Muscle layer of duodenum (tissue), 2 donors: ENCODE measurements at regions not wholly inside any gene's neighbourhood (a gene's known extent, or its start where the extent isn't known, plus 50 kb on each side); places are given as distances from the start of the nearest gene placed in this dataset.

ENCODE experiments used
- H3K27ac ChIP-seq: one replicate; pipeline ENCODE4 v1.7.0; 2013; ENCODE audit warnings: mild to moderate bottlenecking, low read length
- H3K27me3 ChIP-seq: one replicate; pipeline ENCODE4 v1.7.0; 2013; ENCODE audit warnings: low read depth, mild to moderate bottlenecking, control low read depth, low read length
- H3K36me3 ChIP-seq, 2 donors: one replicate each; pipeline ENCODE4 v1.7.0; 2013; ENCODE audit warnings: low read length in 2 of 2, control low read depth in 1 of 2, mild to moderate bottlenecking in 1 of 2; ENCODE audit not compliant: insufficient read depth in 2 of 2, control insufficient read depth in 1 of 2
- H3K4me1 ChIP-seq, 2 donors: one replicate each; pipeline ENCODE4 v1.7.0; 2013; ENCODE audit warnings: low read length in 2 of 2, mild to moderate bottlenecking in 2 of 2, control low read depth in 1 of 2, moderate library complexity in 1 of 2; ENCODE audit not compliant: insufficient read depth in 2 of 2, control insufficient read depth in 1 of 2
- H3K4me3 ChIP-seq, 2 donors: one replicate each; pipeline ENCODE4 v1.7.0; 2013; ENCODE audit warnings: low read length in 2 of 2, low read depth in 1 of 2, mild to moderate bottlenecking in 1 of 2
- H3K9me3 ChIP-seq, 2 donors: one replicate each; pipeline ENCODE4 v1.7.0; 2013; ENCODE audit warnings: low read length in 2 of 2, control low read depth in 1 of 2, mild to moderate bottlenecking in 1 of 2; ENCODE audit not compliant: control insufficient read depth in 1 of 2
- donor health status: healthy.

GRCh38 chr4:189420572-189420971, 520.1 kb upstream of the FRG1 start:
- no peaks in the 10 kb centered on the region for H3K27me3 ChIP-seq
- H3K4me1 ChIP-seq = no peaks in the 10 kb centered on the region
- H3K4me3 ChIP-seq = no peak overlapping the region
- no peaks in the 10 kb centered on the region for H3K9me3 ChIP-seq
- no peaks in the 10 kb centered on the region for H3K36me3 ChIP-seq
- no peak overlapping the region for H3K27ac ChIP-seq

GRCh38 chr4:189436207-189436606, 504.5 kb upstream of the FRG1 start:
- H3K4me3 ChIP-seq = no peak overlapping the region
- no peaks in the 10 kb centered on the region for H3K27me3 ChIP-seq
- H3K27ac ChIP-seq = no peak overlapping the region
- H3K36me3 ChIP-seq = no peaks in the 10 kb centered on the region
- H3K9me3 ChIP-seq = peaks cover 0 to 4% of the 10 kb centered on the region in 2 donors
- no peaks in the 10 kb centered on the region for H3K4me1 ChIP-seq

DNA sequence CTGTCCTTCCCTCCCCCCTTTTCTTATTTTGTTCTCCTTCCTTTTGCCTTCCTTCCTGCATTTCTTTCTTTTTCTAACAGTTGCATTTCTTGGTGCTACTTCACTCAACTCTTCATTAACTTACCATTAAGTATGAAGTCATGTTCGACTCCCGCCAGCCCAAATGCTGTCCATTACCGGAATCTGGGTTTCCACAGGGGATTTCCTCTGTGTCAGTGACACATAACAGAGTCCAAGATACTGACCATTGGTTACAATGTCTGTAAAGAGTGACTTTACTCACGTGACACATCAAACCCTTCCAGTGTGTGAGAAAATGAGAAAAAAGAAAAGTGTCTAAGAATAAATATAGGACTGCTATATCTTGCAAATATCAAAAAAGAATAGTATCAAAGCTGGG, 500.0 kb upstream of the FRG1 start:
- H3K27ac ChIP-seq = no peak overlapping the region
- H3K4me1 ChIP-seq = no peaks in the 10 kb centered on the region
- no peaks in the 10 kb centered on the region for H3K27me3 ChIP-seq
- no peaks in the 10 kb centered on the region for H3K36me3 ChIP-seq
- H3K9me3 ChIP-seq = peaks cover 0 to 4% of the 10 kb centered on the region in 2 donors
- H3K4me3 ChIP-seq = no peak overlapping the region

DNA sequence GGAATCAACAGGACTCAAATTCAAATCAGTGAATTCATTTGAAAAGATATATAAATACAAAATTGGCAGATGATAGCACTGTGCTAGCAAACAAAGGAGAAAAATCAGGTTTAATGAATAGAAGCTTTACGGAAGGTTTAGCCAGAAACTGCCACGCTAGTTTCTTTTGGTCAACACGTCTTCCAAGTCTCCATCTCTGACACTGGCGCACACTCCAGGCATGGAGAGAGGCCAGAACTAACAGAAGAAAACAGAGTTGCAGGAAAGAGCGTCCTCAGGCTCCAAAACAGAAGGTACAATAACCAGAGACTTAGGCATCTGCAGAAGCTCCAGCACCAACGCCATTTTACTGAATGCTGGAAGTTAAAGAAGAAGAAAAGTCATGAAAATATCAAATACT, 497.3 kb upstream of the FRG1 start:
- no peak overlapping the region for H3K4me3 ChIP-seq

DNA sequence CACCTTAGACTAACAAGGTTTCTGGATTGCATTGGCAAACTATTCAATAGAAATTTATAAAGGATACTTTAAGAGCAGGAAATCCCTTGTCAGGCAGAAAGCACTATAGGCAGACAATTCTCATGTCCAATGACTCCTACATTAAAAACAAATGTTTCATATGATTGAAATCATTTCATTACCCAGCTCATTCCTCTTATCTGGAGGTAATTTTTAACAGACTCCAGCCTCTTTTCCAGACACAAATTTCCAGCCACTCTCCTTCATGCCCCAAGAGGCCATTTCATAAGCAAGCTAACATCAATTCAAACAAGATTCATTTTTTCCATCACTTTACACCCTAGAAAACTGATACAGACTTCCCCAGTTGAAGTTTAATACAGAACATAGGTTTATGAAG, 495.1 kb upstream of the FRG1 start:
- Histone ChIP-seq H3K9me3 (no peaks in the 10 kb centered on the region), H3K4me1 (no peaks in the 10 kb centered on the region), H3K27me3 (no peaks in the 10 kb centered on the region), H3K4me3 (no peak overlapping the region), H3K36me3 (no peaks in the 10 kb centered on the region), H3K27ac (no peak overlapping the region)

More for the DNA sequence above, 497.3 kb upstream of the FRG1 start:
- no peaks in the 10 kb centered on the region for H3K9me3 ChIP-seq
- no peaks in the 10 kb centered on the region for H3K36me3 ChIP-seq
- no peaks in the 10 kb centered on the region for H3K27me3 ChIP-seq
- H3K4me1 ChIP-seq = no peaks in the 10 kb centered on the region
- H3K27ac ChIP-seq = no peak overlapping the region

GRCh38 chr4:189463734-189464133, 476.9 kb upstream of the FRG1 start:
- Histone ChIP-seq H3K4me1 (no peaks in the 10 kb centered on the region), H3K27ac (no peak overlapping the region), H3K27me3 (no peaks in the 10 kb centered on the region), H3K4me3 (no peak overlapping the region), H3K36me3 (no peaks in the 10 kb centered on the region), H3K9me3 (no peaks in the 10 kb centered on the region)

DNA sequence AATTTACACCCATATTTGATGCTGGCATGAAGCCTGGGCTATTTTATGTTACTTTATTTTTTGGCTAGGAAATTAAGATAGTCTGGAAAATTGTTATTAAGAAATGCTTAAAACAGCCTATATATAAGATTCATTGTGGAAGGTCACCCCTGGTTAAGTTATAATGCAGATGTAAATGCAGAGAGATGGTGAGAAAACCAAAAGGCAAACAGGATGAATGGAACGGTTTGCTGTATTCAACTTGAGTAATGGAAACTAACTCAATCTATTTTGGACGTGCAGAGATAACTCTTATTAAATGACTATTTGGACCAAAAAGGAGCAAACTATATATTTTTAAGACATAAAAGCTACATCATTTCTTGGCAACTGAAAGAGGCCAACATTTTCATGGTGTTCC, 446.3 kb upstream of the FRG1 start:
- no peak overlapping the region for H3K27ac ChIP-seq
- H3K4me1 ChIP-seq = no peaks in the 10 kb centered on the region
- no peaks in the 10 kb centered on the region for H3K9me3 ChIP-seq
- H3K27me3 ChIP-seq = no peaks in the 10 kb centered on the region
- H3K4me3 ChIP-seq = no peak overlapping the region
- no peaks in the 10 kb centered on the region for H3K36me3 ChIP-seq

DNA sequence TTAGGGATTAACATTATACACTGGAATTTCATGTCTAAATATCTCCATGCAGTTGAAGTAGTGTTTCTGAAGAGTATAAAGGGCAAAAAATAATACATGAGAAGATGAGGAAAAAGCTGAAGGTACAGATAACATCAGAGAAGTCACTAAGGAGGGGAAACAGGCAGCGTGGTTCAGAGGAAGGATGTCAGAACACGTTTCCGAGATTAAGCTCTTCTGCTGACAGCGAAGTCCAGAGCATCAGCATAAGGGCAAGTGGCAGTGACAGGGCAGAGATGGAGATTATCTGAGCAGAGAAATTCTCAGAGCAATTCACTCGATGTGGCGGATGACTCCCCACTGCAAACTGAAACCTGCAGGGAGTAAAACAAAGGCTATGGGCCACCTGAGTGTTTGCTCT, 443.2 kb upstream of the FRG1 start:
- Histone ChIP-seq H3K4me3 (no peak overlapping the region), H3K27ac (no peak overlapping the region), H3K27me3 (no peaks in the 10 kb centered on the region), H3K4me1 (no peaks in the 10 kb centered on the region), H3K9me3 (no peaks in the 10 kb centered on the region), H3K36me3 (no peaks in the 10 kb centered on the region)

GRCh38 chr4:189497996-189498395, 442.7 kb upstream of the FRG1 start:
- Histone ChIP-seq H3K4me1 (no peaks in the 10 kb centered on the region), H3K4me3 (no peak overlapping the region), H3K27ac (no peak overlapping the region), H3K9me3 (no peaks in the 10 kb centered on the region), H3K36me3 (no peaks in the 10 kb centered on the region), H3K27me3 (no peaks in the 10 kb centered on the region)

DNA sequence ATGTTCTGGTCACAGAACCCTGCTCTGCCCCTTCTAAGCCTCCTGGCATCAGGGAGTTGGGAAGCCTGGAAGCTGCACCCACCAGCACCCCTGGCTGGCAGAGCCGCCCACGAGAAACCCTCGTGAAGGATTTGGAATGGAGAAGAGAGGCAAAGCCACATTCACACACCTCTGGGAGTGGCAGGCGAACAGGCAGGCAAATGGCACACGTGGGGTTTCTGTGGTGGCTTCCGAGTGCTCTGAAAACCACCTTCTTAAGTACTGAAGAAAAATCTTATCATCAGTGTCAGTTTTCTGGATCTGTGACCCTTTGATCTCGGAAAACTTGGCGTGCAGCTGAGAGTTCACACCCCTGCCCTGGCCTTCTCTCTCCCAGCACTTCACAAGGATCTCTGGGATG, 442.2 kb upstream of the FRG1 start:
- Histone ChIP-seq H3K27me3 (no peaks in the 10 kb centered on the region), H3K4me1 (no peaks in the 10 kb centered on the region), H3K36me3 (no peaks in the 10 kb centered on the region), H3K27ac (no peak overlapping the region), H3K9me3 (no peaks in the 10 kb centered on the region), H3K4me3 (no peak overlapping the region)

DNA sequence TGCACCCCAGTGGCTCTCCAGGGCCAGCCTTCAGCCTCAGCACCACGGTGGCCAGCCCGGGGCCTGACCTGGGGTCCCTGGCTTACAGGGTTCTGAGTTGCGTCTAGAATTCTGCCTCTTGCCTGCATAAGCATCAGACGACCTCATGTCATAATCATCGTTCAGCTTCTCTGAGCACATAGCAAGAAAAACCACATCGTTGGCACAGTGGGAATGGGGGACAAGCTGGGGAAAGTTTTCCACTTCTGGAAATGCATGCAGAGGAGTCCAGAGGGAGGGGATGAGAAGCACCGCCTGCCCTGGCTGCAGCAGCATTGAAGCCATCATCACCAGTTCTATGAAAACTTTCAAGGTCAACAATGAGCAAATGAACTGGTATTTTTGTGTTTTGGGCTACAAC, 441.0 kb upstream of the FRG1 start:
- no peaks in the 10 kb centered on the region for H3K9me3 ChIP-seq
- H3K4me3 ChIP-seq = no peak overlapping the region
- no peaks in the 10 kb centered on the region for H3K27me3 ChIP-seq
- H3K36me3 ChIP-seq = no peaks in the 10 kb centered on the region
- H3K4me1 ChIP-seq = no peaks in the 10 kb centered on the region
- no peak overlapping the region for H3K27ac ChIP-seq

- Histone ChIP-seq H3K4me3 (no peak overlapping the region), H3K27ac (no peak overlapping the region), H3K9me3 (no peaks in the 10 kb centered on the region), H3K36me3 (no peaks in the 10 kb centered on the region), H3K27me3 (no peaks in the 10 kb centered on the region), H3K4me1 (no peaks in the 10 kb centered on the region)
Measured at GRCh38 chr4:189500970-189501369, 439.7 kb upstream of the FRG1 start.
